Kasumi-1 (cell line): ENCODE measurements at regions not wholly inside any gene's neighbourhood (a gene's known extent, or its start where the extent isn't known, plus 50 kb on each side); places are given as distances from the start of the nearest gene placed in this dataset.

Experiments used
- DNase-seq, 2 experiments: peaks; one replicate each; lab custom pipeline; 2025; lab: John Stamatoyannopoulos, UW

- no peak for DNase-seq
These were observed 109.5 kb upstream of the MIS18BP1 start for GRCh38 chr14:45362505-45362904.

GRCh38 chr14:45361727-45362126, 108.7 kb upstream of the MIS18BP1 start:
- DNase-seq: no peak

GRCh38 chr14:45359746-45360145, 106.7 kb upstream of the MIS18BP1 start:
- DNase-seq: no peak

GRCh38 chr14:45332360-45332988, 79.5 kb upstream of the MIS18BP1 start:
- DNase-seq: no peak

GRCh38 chr14:45308745-45309397, 55.9 kb upstream of the MIS18BP1 start:
- no peak for DNase-seq
